ENCODE measurements at regions not wholly inside any gene's neighbourhood (a gene's known extent, or its start where the extent isn't known, plus 50 kb on each side); places are given as distances from the start of the nearest gene placed in this dataset.

DNA sequence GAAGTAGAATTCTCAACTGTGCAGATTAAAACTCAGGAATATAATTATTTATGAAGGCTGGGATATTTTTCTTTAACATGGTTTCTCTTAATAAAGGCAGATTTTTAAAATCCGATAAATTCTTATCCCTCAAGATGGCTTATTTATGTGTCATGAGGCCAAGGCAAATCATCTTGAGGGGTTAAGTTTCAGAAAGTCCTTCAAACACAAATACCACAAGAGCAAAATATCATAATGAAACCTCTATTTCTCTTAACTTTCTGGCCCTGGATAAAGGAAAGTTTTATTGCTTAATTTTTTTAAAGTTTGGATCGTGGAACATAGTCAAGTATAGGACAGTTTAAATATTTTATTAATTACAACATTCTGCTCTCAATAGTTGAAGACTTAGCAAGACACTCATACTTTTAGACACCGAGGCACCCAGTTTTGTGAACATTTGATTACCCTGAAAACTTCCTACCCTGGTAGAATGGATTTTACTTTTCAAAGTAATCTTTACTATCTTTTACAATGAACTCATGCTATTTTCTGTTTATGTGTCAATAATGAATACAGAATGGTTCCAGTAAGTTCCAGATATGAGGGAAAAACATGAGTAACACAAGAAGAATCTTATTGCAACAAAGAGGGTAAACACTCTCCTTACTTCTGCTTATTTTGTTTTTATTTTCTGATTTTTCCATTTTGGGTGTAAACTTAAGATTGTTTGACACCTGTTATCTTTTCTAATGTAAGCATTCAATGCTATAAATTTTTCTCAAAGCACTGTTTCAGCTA lies 200.7 kb upstream of the IL15 start:
- ATAC-seq (no peak), DNase-seq (no peak)
- ChIA-PET POLR2A (no interaction called here), CTCF (no interaction called here)
- H3K4me3 Mint-ChIP-seq = no peak overlapping the region
- H3K4me1 Mint-ChIP-seq = no peaks in the 10 kb centered on the region
- H3K27ac Mint-ChIP-seq = no peak overlapping the region
- H3K36me3 Mint-ChIP-seq (ENCODE audit: low read depth) = no peaks in the 10 kb centered on the region
- H3K27me3 Mint-ChIP-seq = peaks cover 1% of the 10 kb centered on the region
- peaks cover 2% of the 10 kb centered on the region for H3K9me3 Mint-ChIP-seq (ENCODE audit: low read depth)
- intact Hi-C loops (cut with DNase I, micrococcal nuclease) = no loop called here

DNA sequence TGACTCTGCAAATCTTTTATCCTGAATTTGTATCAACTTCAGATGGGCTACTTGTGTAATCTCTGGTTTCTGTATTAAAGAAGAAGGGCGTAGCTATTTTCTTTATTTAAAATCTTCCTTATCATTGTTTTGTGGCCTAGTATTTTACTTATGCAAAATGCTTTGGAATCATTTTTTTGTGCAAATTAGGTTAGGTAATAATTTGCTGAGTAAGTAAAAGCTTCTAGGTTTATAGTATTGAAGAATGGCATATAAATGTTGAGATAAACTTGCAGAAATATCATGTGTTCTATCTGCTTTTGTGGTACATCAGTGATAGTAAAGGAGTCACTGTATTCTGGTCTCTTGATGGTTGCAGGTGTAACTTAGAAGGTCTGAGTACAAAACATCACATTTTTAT lies 197.2 kb upstream of the IL15 start:
- no peak for ATAC-seq
- CTCF ChIA-PET = interaction anchor here (0.5 kb wide), 1 partner anchor 37 kb away, joined by 3 read pairs; no protein-coding TSS in a partner anchor
- H3K4me3 Mint-ChIP-seq = no peak overlapping the region

DNA sequence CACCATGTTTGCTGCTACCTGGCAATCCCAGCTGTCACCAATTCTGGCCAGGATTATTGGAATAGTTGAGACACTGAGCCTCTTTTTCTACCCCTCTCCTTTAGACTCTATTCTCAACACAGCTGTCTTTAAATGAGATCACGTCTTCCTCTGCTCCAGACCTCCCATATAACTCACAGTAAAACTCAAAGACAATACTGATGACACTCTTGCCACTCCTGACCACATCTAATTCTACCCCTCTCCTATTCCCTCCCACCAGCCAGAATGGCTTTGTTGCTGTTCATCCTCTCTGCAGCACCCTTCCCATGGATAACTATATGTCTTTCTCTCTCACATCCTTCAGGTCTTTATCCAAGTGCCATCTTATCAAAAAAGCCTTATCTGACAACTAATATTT lies 188.6 kb upstream of the IL15 start:
- no peaks in the 10 kb centered on the region for H3K36me3 Mint-ChIP-seq (ENCODE audit: low read depth)
- intact Hi-C loops (cut with DNase I, micrococcal nuclease) = no loop called here
- H3K4me1 Mint-ChIP-seq = no peaks in the 10 kb centered on the region
- no peak for DNase-seq
- H3K9me3 Mint-ChIP-seq (ENCODE audit: low read depth) = no peaks in the 10 kb centered on the region
- no peak overlapping the region for H3K27ac Mint-ChIP-seq
- no peak for ATAC-seq
- H3K4me3 Mint-ChIP-seq = no peak overlapping the region
- H3K27me3 Mint-ChIP-seq = peaks cover 7% of the 10 kb centered on the region
- POLR2A ChIA-PET = no interaction called here
- CTCF ChIA-PET = no interaction called here

More for the DNA sequence above, 197.2 kb upstream of the IL15 start:
- Mint-ChIP-seq H3K9me3 (ENCODE audit: low read depth) (no peaks in the 10 kb centered on the region), H3K27me3 (peaks cover 1% of the 10 kb centered on the region), H3K4me1 (no peaks in the 10 kb centered on the region), H3K27ac (no peak overlapping the region), H3K36me3 (ENCODE audit: low read depth) (no peaks in the 10 kb centered on the region)
- POLR2A ChIA-PET = no interaction called here
- DNase-seq = no peak
- intact Hi-C loops (cut with DNase I, micrococcal nuclease) = no loop called here

DNA sequence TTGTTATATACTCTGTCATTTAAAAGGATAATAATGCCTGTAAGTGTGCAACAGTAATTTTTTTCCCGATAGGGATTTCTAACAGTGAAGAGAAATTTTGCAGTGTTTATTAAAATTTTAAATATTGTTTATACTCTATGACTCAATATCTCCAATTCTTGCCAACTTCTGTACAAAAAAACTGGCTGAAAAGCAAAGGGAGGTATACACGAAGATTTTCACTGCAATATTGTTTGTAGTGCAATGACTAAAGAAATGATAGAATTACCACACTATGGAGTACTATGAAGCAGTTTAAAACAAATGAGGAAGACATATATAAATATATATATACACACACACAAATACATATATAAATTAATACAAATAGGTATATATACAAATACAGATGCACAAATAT lies 187.9 kb upstream of the IL15 start:
- ChIA-PET CTCF (no interaction called here), POLR2A (no interaction called here)
- intact Hi-C loops (cut with DNase I, micrococcal nuclease) = no loop called here
- DNase-seq = no peak
- H3K27me3 Mint-ChIP-seq = peaks cover 7% of the 10 kb centered on the region
- no peak overlapping the region for H3K27ac Mint-ChIP-seq
- H3K4me3 Mint-ChIP-seq = no peak overlapping the region
- no peak for ATAC-seq
- H3K4me1 Mint-ChIP-seq = no peaks in the 10 kb centered on the region
- H3K36me3 Mint-ChIP-seq (ENCODE audit: low read depth) = no peaks in the 10 kb centered on the region
- no peaks in the 10 kb centered on the region for H3K9me3 Mint-ChIP-seq (ENCODE audit: low read depth)

DNA sequence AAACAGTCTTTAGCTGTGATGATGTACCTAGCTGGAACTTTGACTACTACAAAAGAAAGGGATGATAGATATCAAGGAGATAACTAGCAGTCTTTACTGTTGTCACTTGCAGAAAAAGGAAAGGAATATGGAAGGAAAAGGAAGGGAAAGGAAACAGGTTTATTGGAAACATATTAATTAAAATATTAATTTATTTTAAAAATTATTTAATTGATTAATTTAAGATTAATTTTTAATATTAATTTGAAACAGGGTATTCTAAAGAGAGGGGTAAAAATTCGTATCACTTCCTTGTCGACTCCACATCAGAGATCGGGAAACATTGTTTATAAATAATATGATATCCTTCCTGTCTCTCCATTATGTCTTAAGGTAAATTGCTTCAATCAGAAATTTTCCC lies 186.5 kb upstream of the IL15 start:
- DNase-seq (no peak), ATAC-seq (no peak)
- no peaks in the 10 kb centered on the region for H3K9me3 Mint-ChIP-seq (ENCODE audit: low read depth)
- no peak overlapping the region for H3K27ac Mint-ChIP-seq
- no peak overlapping the region for H3K4me3 Mint-ChIP-seq
- peaks cover 12% of the 10 kb centered on the region for H3K27me3 Mint-ChIP-seq
- POLR2A ChIA-PET = no interaction called here
- no peaks in the 10 kb centered on the region for H3K4me1 Mint-ChIP-seq
- intact Hi-C loops (cut with DNase I, micrococcal nuclease) = no loop called here
- H3K36me3 Mint-ChIP-seq (ENCODE audit: low read depth) = no peaks in the 10 kb centered on the region
- CTCF ChIA-PET = no interaction called here

DNA sequence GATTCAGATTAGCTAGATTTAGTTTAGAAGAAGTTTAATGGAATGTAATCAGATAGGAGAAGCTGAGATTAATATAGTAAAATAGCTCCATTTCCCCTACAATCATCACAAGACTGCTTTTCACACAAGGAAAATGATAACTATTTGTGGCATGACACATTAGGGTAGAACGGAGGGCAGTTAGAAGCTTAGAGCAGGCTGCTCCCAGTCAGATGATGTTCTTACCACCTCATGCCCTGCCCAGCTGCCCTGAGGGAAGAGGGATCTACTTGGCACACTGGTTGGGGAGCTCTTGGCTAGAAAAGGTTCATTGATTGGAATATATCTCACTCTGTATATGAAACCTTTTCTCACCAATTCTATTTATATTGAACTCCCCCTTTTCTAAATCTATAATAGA lies 180.7 kb upstream of the IL15 start:
- CTCF ChIA-PET = no interaction called here
- intact Hi-C loops (cut with DNase I, micrococcal nuclease) = no loop called here
- POLR2A ChIA-PET = no interaction called here
- H3K4me1 Mint-ChIP-seq = no peaks in the 10 kb centered on the region
- H3K36me3 Mint-ChIP-seq (ENCODE audit: low read depth) = no peaks in the 10 kb centered on the region
- no peak overlapping the region for H3K4me3 Mint-ChIP-seq
- ATAC-seq (no peak), DNase-seq (no peak)
- peaks cover 7% of the 10 kb centered on the region for H3K27me3 Mint-ChIP-seq
- H3K9me3 Mint-ChIP-seq (ENCODE audit: low read depth) = no peaks in the 10 kb centered on the region
- H3K27ac Mint-ChIP-seq = no peak overlapping the region

DNA sequence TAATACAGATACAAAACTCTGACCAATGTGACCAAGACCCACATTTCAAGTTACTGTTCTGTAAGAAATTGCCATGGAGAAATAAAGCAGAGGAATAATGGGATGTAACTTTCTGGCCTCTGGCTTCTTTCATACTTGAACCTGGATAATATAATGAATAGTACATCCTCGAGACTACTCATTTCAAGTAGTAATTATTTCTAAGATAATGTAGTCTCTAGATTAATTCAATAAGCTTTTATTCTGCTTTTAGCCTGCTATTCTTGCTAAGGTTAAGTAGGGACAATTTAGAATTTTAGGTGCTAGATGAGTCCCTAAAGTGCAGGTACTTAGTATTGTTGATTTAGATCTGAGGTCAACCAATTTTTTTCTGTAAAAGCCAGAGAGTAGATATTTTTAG lies 178.7 kb upstream of the IL15 start:
- H3K27me3 Mint-ChIP-seq = peaks cover 7% of the 10 kb centered on the region
- no peak overlapping the region for H3K27ac Mint-ChIP-seq
- ATAC-seq = no peak
- CTCF ChIA-PET = no interaction called here
- no peaks in the 10 kb centered on the region for H3K36me3 Mint-ChIP-seq (ENCODE audit: low read depth)
- intact Hi-C loops (cut with DNase I, micrococcal nuclease) = no loop called here
- POLR2A ChIA-PET = no interaction called here
- no peak for DNase-seq
- no peak overlapping the region for H3K4me3 Mint-ChIP-seq
- H3K9me3 Mint-ChIP-seq (ENCODE audit: low read depth) = no peaks in the 10 kb centered on the region
- H3K4me1 Mint-ChIP-seq = no peaks in the 10 kb centered on the region

DNA sequence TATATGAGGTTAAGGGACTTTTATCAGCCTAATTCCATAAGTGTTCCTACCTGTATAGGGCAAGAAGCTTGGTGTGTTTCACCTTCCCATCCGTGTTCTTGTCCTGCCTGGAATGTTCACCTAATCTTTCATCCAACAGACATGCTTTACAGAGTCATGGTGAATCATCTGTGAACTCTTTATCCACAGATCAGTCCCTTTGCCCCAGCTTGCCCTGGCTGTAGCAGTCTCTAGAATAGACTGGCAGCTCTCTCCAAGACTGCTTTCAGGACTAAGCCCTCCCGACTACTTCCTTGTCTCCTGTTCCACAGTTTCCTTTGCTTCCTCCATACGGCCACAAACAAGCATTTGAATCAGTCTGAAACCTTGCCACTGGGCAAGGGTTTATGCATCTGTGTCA lies 177.9 kb upstream of the IL15 start:
- Mint-ChIP-seq H3K9me3 (ENCODE audit: low read depth) (no peaks in the 10 kb centered on the region), H3K27me3 (peaks cover 7% of the 10 kb centered on the region), H3K36me3 (ENCODE audit: low read depth) (no peaks in the 10 kb centered on the region), H3K4me1 (no peaks in the 10 kb centered on the region), H3K27ac (no peak overlapping the region), H3K4me3 (no peak overlapping the region)
- POLR2A ChIA-PET = no interaction called here
- no peak for DNase-seq
- no peak for ATAC-seq
- CTCF ChIA-PET = no interaction called here
- intact Hi-C loops (cut with DNase I, micrococcal nuclease) = no loop called here

DNA sequence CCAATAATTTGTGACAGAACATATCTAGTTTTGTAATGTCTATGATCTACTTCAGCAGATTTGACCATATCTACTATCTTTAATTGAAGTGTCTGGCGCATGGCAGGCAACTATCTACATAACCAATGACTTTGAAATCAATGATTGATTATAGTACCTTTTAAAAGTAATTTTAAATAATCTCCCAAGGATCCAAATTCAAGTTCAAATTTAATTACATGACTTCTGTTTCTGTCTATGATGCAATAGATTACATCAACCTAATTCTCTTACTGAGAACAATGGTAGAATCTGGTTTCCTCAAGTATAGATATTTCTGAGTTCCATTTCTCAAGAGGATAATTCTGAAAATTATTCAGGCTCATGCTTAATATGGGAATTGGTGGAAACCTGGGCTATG lies 177.4 kb upstream of the IL15 start:
- POLR2A ChIA-PET = no interaction called here
- no peak for ATAC-seq
- H3K27me3 Mint-ChIP-seq = peaks cover 5% of the 10 kb centered on the region
- DNase-seq = no peak
- no peak overlapping the region for H3K4me3 Mint-ChIP-seq
- H3K4me1 Mint-ChIP-seq = no peaks in the 10 kb centered on the region
- no peak overlapping the region for H3K27ac Mint-ChIP-seq
- H3K36me3 Mint-ChIP-seq (ENCODE audit: low read depth) = no peaks in the 10 kb centered on the region
- CTCF ChIA-PET = no interaction called here
- H3K9me3 Mint-ChIP-seq (ENCODE audit: low read depth) = peaks cover 1% of the 10 kb centered on the region
- intact Hi-C loops (cut with DNase I, micrococcal nuclease) = no loop called here

DNA sequence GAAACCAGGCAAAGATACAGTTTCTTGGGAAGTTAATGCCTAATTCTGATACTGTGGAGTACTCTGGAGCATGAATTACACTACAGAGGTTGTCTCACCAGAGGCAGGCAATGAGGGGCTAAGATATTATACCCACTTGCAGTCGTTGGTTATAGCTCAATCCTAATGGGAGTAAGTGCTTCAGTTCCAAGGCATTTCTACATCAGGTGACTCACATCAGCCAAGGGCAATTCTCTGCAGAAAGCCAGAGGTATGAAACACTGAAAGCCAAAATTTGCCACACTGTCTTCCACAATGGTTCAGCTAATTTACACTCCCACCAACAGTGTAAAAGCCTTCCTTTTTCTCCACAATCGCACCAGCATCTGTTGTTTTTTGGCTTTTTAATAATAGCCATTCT lies 174.0 kb upstream of the IL15 start:
- ATAC-seq = no peak
- intact Hi-C loops (cut with DNase I, micrococcal nuclease) = no loop called here
- Mint-ChIP-seq H3K27ac (no peak overlapping the region), H3K4me3 (no peak overlapping the region), H3K4me1 (no peaks in the 10 kb centered on the region), H3K27me3 (peaks cover 2% of the 10 kb centered on the region), H3K9me3 (ENCODE audit: low read depth) (peaks cover 1% of the 10 kb centered on the region), H3K36me3 (ENCODE audit: low read depth) (no peaks in the 10 kb centered on the region)
- ChIA-PET CTCF (interaction anchor here (0.7 kb wide), 1 partner anchor 692 kb away, joined by 3 read pairs; no protein-coding TSS in a partner anchor), POLR2A (no interaction called here)
- no peak for DNase-seq

DNA sequence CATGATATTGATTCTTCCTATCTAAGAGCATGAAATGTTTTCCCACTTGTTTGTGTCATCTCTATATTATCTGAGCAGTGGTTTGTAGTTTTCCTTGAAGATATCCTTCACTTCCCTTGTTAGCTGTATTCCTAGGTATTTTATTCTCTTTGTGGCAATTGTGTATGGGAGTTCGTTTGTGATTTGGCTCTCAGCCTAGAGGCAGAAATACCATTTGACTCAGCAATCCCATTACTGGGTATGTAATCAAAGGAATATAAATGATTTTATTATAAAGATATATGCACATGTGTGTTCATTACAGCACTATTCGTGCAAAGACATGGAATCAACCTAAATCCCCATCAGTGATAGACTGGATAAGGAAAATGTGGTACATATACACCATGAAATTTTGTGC lies 172.7 kb upstream of the IL15 start:
- Mint-ChIP-seq H3K27me3 (peaks cover under 1% of the 10 kb centered on the region), H3K27ac (no peak overlapping the region), H3K4me3 (no peak overlapping the region), H3K36me3 (ENCODE audit: low read depth) (no peaks in the 10 kb centered on the region), H3K9me3 (ENCODE audit: low read depth) (peaks cover 1% of the 10 kb centered on the region), H3K4me1 (no peaks in the 10 kb centered on the region)
- CTCF ChIA-PET = no interaction called here
- ATAC-seq = no peak
- POLR2A ChIA-PET = no interaction called here
- no peak for DNase-seq
- intact Hi-C loops (cut with DNase I, micrococcal nuclease) = no loop called here

DNA sequence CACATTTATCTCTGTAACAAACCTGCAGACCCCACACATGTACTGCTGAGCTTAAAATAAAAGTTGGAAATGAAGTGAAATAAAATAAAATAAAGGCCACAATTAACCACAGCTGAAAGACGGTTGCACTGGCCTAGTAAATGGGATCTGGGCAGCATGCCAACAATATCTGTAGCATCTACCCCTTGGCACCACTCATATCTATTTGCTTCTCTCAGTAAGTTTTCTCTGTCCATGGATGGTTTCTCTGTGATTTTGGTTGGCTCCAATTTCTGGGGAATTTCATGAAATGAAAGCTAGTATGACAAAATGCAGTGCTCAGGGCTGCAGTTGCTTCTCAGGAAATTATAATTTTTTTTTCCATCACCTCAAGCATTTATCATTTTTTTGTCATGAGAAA lies 172.0 kb upstream of the IL15 start:
- H3K27ac Mint-ChIP-seq = no peak overlapping the region
- H3K4me1 Mint-ChIP-seq = no peaks in the 10 kb centered on the region
- H3K27me3 Mint-ChIP-seq = no peaks in the 10 kb centered on the region
- CTCF ChIA-PET = no interaction called here
- peaks cover 1% of the 10 kb centered on the region for H3K9me3 Mint-ChIP-seq (ENCODE audit: low read depth)
- H3K4me3 Mint-ChIP-seq = no peak overlapping the region
- DNase-seq = no peak
- no peak for ATAC-seq
- POLR2A ChIA-PET = no interaction called here
- intact Hi-C loops (cut with DNase I, micrococcal nuclease) = no loop called here
- no peaks in the 10 kb centered on the region for H3K36me3 Mint-ChIP-seq (ENCODE audit: low read depth)

DNA sequence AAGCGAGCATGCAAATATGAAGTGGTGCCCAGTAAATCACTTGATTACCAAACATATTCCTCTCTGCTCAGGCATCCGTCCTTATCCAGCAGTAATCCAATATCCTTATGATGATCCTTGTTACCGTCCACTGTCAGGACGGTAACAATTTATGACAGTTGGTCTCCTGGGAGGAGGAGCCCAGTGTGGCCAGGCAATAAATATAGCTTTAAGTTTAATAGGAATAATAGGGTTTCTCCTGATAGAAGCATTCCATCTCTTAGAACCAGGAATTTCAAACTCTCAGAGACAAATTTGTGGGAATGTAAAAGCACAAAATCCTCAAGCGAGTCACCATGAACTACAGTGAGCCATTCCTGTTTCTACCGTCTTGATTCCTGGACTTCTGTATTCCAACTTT lies 171.2 kb upstream of the IL15 start:
- H3K4me3 Mint-ChIP-seq = no peak overlapping the region
- H3K27me3 Mint-ChIP-seq = no peaks in the 10 kb centered on the region
- intact Hi-C loops (cut with DNase I, micrococcal nuclease) = no loop called here
- ChIA-PET CTCF (interaction anchor here (0.6 kb wide), 1 partner anchor 178 kb away, joined by 4 read pairs; no protein-coding TSS in a partner anchor), POLR2A (no interaction called here)
- no peak overlapping the region for H3K27ac Mint-ChIP-seq
- H3K9me3 Mint-ChIP-seq (ENCODE audit: low read depth) = peaks cover 1% of the 10 kb centered on the region
- H3K36me3 Mint-ChIP-seq (ENCODE audit: low read depth) = no peaks in the 10 kb centered on the region
- ATAC-seq (no peak), DNase-seq (no peak)
- H3K4me1 Mint-ChIP-seq = no peaks in the 10 kb centered on the region
